ENCODE measurements at regions not wholly inside any gene's neighbourhood (a gene's known extent, or its start where the extent isn't known, plus 50 kb on each side); places are given as distances from the start of the nearest gene placed in this dataset.

DNA sequence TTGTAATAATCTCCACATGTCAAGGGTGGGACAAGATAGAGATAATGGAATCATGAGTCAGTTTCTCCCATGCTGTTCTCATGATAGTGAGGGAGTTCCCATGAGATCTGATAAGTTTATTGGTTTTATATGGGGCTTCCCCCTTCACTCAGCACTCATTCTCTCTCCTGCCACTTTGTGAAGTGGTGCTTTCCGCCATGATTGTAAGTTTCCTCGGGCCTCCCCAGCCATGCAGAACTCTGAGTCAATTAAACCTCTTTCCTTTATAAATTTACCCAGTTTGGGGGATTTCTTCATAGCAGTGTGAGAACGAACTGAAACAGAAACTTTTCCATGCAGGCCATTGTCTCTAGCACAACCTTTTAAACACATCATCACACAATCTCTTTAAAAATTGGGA lies 221.5 kb upstream of the BRINP3 start:
- no peaks in the 10 kb centered on the region for H3K4me1 ChIP-seq (ENCODE audit: control insufficient read depth, extremely low read depth, insufficient read depth, low read length)
- no peaks in the 10 kb centered on the region for H3K79me2 ChIP-seq (ENCODE audit: control insufficient read depth, insufficient read depth, low read length)
- H3K27me3 ChIP-seq (ENCODE audit: control insufficient read depth, insufficient read depth, low read length), result no peaks in the 10 kb centered on the region
- no peaks in the 10 kb centered on the region for H3K9me3 ChIP-seq (ENCODE audit: control insufficient read depth, insufficient read depth, low read depth, low read length)
- H3K4me2 ChIP-seq (ENCODE audit: extremely low read depth, insufficient read depth, low read length), result no peak overlapping the region
- no peaks in the 10 kb centered on the region for H4K20me1 ChIP-seq (ENCODE audit: control insufficient read depth, extremely low read depth, insufficient read depth, low read length)
- DNase-seq (ENCODE audit: low read depth in 2 of 2), result no peak
- H3K4me3 ChIP-seq (replicated peaks in 1 of 4; ENCODE audit: control extremely low read depth in 1 of 4, insufficient read depth in 1 of 4, low read depth in 3 of 4, low read length in 4 of 4), result no peak overlapping the region
- no peak for TF ChIP-seq EZH2 (IDR thresholded peaks at IDR 0.05; ENCODE audit: low read length, missing control alignments)
- TF ChIP-seq, protein P1, sequence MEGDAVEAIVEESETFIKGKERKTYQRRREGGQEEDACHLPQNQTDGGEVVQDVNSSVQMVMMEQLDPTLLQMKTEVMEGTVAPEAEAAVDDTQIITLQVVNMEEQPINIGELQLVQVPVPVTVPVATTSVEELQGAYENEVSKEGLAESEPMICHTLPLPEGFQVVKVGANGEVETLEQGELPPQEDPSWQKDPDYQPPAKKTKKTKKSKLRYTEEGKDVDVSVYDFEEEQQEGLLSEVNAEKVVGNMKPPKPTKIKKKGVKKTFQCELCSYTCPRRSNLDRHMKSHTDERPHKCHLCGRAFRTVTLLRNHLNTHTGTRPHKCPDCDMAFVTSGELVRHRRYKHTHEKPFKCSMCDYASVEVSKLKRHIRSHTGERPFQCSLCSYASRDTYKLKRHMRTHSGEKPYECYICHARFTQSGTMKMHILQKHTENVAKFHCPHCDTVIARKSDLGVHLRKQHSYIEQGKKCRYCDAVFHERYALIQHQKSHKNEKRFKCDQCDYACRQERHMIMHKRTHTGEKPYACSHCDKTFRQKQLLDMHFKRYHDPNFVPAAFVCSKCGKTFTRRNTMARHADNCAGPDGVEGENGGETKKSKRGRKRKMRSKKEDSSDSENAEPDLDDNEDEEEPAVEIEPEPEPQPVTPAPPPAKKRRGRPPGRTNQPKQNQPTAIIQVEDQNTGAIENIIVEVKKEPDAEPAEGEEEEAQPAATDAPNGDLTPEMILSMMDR (conservative IDR thresholded peaks at IDR 0.05 in 1 of 2, IDR thresholded peaks at IDR 0.05 in 1 of 2; ENCODE audit: low read depth in 1 of 2, low read length in 2 of 2), result no peak
- H3K9ac ChIP-seq (ENCODE audit: insufficient read depth, low read length), result no peak overlapping the region
- H2AFZ ChIP-seq (ENCODE audit: low read length), result no peak overlapping the region
- no peaks in the 10 kb centered on the region for H3K36me3 ChIP-seq (ENCODE audit: control insufficient read depth, insufficient read depth, low read length)
- no peak overlapping the region for H3K27ac ChIP-seq (ENCODE audit: insufficient read depth, low read length)

GRCh38 chr1:190708418-190709057 lies 230.9 kb upstream of the BRINP3 start:
- Histone ChIP-seq H4K20me1 (ENCODE audit: control insufficient read depth, extremely low read depth, insufficient read depth, low read length) (no peaks in the 10 kb centered on the region), H3K4me3 (replicated peaks in 1 of 4; ENCODE audit: control extremely low read depth in 1 of 4, insufficient read depth in 1 of 4, low read depth in 3 of 4, low read length in 4 of 4) (no peak overlapping the region), H3K36me3 (ENCODE audit: control insufficient read depth, insufficient read depth, low read length) (no peaks in the 10 kb centered on the region), H3K27me3 (ENCODE audit: control insufficient read depth, insufficient read depth, low read length) (no peaks in the 10 kb centered on the region), H2AFZ (ENCODE audit: low read length) (no peak overlapping the region), H3K27ac (ENCODE audit: insufficient read depth, low read length) (no peak overlapping the region), H3K79me2 (ENCODE audit: control insufficient read depth, insufficient read depth, low read length) (no peaks in the 10 kb centered on the region), H3K9me3 (ENCODE audit: control insufficient read depth, insufficient read depth, low read depth, low read length) (no peaks in the 10 kb centered on the region), H3K4me1 (ENCODE audit: control insufficient read depth, extremely low read depth, insufficient read depth, low read length) (no peaks in the 10 kb centered on the region), H3K4me2 (ENCODE audit: extremely low read depth, insufficient read depth, low read length) (no peak overlapping the region), H3K9ac (ENCODE audit: insufficient read depth, low read length) (no peak overlapping the region)
- DNase-seq (ENCODE audit: low read depth in 2 of 2), result no peak
- TF ChIP-seq EZH2 (IDR thresholded peaks at IDR 0.05; ENCODE audit: low read length, missing control alignments), result no peak
- TF ChIP-seq, protein P1 (conservative IDR thresholded peaks at IDR 0.05 in 1 of 2, IDR thresholded peaks at IDR 0.05 in 1 of 2; ENCODE audit: low read depth in 1 of 2, low read length in 2 of 2), result no peak

- Histone ChIP-seq H2AFZ (ENCODE audit: low read length) (no peak overlapping the region), H3K4me3 (replicated peaks in 1 of 4; ENCODE audit: control extremely low read depth in 1 of 4, insufficient read depth in 1 of 4, low read depth in 3 of 4, low read length in 4 of 4) (no peak overlapping the region), H3K27ac (ENCODE audit: insufficient read depth, low read length) (no peak overlapping the region), H3K27me3 (ENCODE audit: control insufficient read depth, insufficient read depth, low read length) (no peaks in the 10 kb centered on the region), H3K4me1 (ENCODE audit: control insufficient read depth, extremely low read depth, insufficient read depth, low read length) (no peaks in the 10 kb centered on the region), H3K9ac (ENCODE audit: insufficient read depth, low read length) (no peak overlapping the region), H3K36me3 (ENCODE audit: control insufficient read depth, insufficient read depth, low read length) (no peaks in the 10 kb centered on the region), H3K9me3 (ENCODE audit: control insufficient read depth, insufficient read depth, low read depth, low read length) (no peaks in the 10 kb centered on the region), H3K4me2 (ENCODE audit: extremely low read depth, insufficient read depth, low read length) (no peak overlapping the region), H3K79me2 (ENCODE audit: control insufficient read depth, insufficient read depth, low read length) (no peaks in the 10 kb centered on the region), H4K20me1 (ENCODE audit: control insufficient read depth, extremely low read depth, insufficient read depth, low read length) (no peaks in the 10 kb centered on the region)
- DNase-seq (ENCODE audit: low read depth in 2 of 2), result no peak
- TF ChIP-seq, protein P1 (conservative IDR thresholded peaks at IDR 0.05 in 1 of 2, IDR thresholded peaks at IDR 0.05 in 1 of 2; ENCODE audit: low read depth in 1 of 2, low read length in 2 of 2), result no peak
Observed at GRCh38 chr1:190711069-190711468, 233.4 kb upstream of the BRINP3 start.

All from fibroblast of lung (primary cell).